Activated naive CD8-positive, alpha-beta T cell treated with anti-CD3 and anti-CD28 coated beads, Interleukin-2, amount 50 U/mL, for 24 hours (primary cell): ENCODE measurements at regions not wholly inside any gene's neighbourhood (a gene's known extent, or its start where the extent isn't known, plus 50 kb on each side); places are given as distances from the start of the nearest gene placed in this dataset.
"Not testable (repeated sequence)": the region's sequence is repeated elsewhere in the genome, so short reads cannot be mapped to it uniquely, and the experiment has no call there.

ENCODE experiments used
- ATAC-seq: fragments of 150-1000 bp; cut with Tn5 transposase; one replicate; pipeline ENCODE4 v1.10.0; 2021
- DNase-seq: peaks from one replicate; pipeline ENCODE4 v3.0.0; 2021
- H3K27ac Mint-ChIP-seq: one replicate; pipeline ENCODE4 v1.8.0; 2021; ENCODE audit warnings: mild to moderate bottlenecking, mixed read lengths
- H3K27me3 Mint-ChIP-seq: one replicate; pipeline ENCODE4 v1.8.0; 2021; ENCODE audit warnings: mixed read lengths
- H3K36me3 Mint-ChIP-seq: one replicate; pipeline ENCODE4 v1.8.0; 2021; ENCODE audit warnings: low read depth, mixed read lengths
- H3K4me1 Mint-ChIP-seq: one replicate; pipeline ENCODE4 v1.8.0; 2021; ENCODE audit warnings: mixed read lengths
- H3K4me3 Mint-ChIP-seq: one replicate; pipeline ENCODE4 v1.8.0; 2021; ENCODE audit warnings: mild to moderate bottlenecking, moderate library complexity, mixed read lengths
- H3K9me3 Mint-ChIP-seq: one replicate; pipeline ENCODE4 v1.8.0; 2021; ENCODE audit warnings: mixed read lengths

DNA sequence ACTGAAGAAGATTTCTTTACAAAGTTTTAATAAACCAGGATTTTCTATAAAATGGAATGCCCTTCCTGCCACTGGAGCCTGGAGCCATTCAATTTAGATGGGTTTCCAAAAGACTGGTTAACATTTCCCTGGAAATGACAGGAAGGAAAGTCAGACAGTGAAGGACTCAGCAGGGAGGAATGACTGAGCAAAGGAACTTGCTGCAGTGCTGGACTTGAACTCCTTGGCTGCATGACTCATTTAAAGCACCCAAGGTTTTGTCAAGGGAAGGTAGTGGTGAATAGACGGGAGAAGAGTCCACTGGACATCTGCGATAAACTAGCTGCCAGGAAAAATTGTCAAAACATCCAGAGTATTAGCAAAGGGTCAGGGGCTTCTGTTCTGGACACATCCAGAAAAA, 163.8 kb upstream of the SLC28A3 start:
- no peak for ATAC-seq
- Mint-ChIP-seq H3K36me3 (no peaks in the 10 kb centered on the region), H3K4me3 (no peak overlapping the region), H3K9me3 (peaks cover 3% of the 10 kb centered on the region), H3K27ac (no peak overlapping the region), H3K4me1 (no peaks in the 10 kb centered on the region), H3K27me3 (no peaks in the 10 kb centered on the region)
- no peak for DNase-seq

DNA sequence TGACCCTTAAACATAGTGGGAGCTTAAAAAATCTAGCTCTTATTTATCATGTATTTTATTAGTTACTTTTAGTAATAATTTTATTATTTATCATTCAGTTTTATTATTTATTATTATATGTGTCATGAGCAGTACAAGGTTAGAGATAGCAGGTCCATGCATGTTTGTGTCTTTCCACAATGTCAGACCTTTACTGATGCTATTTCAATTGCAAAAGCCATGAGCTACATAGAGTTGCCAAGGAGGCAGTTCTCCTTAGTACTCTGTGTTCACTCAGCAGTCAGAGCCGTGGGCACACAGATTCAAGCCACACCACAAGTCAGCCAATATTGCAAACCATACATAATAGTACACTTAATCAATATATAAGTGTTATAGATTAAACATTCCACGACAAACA, 157.9 kb upstream of the NTRK2 start:
- no peak for ATAC-seq
- H3K9me3 Mint-ChIP-seq, result peaks cover 6% of the 10 kb centered on the region
- H3K27me3 Mint-ChIP-seq, result peaks cover 2% of the 10 kb centered on the region
- no peak overlapping the region for H3K27ac Mint-ChIP-seq
- no peak overlapping the region for H3K4me3 Mint-ChIP-seq
- no peak for DNase-seq
- H3K36me3 Mint-ChIP-seq, result no peaks in the 10 kb centered on the region
- no peaks in the 10 kb centered on the region for H3K4me1 Mint-ChIP-seq

- ATAC-seq, result no peak
- Mint-ChIP-seq H3K9me3 (peaks cover 6% of the 10 kb centered on the region), H3K27ac (no peak overlapping the region), H3K4me1 (no peaks in the 10 kb centered on the region), H3K4me3 (no peak overlapping the region), H3K27me3 (peaks cover 2% of the 10 kb centered on the region), H3K36me3 (no peaks in the 10 kb centered on the region)
- no peak for DNase-seq
These were observed 157.0 kb upstream of the NTRK2 start for GRCh38 chr9:84512493-84512892.

DNA sequence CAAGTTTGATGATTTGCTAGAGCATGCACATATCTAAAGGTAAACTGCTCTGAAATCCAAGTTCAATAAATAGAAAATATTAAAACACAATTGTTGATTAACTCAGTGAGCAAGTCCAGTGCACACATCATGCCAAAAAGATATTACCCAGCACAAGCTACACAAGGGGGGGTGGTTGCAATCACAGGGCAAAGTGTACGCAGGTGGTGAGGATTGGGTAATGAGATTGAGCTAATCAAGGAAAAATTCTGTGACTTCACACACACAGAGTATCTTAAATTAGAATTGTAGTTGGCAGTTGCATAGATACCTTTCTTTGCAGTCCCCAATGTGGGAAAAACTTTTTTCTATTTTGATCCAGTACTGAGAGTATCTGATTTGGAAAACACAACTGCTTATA, 156.1 kb upstream of the NTRK2 start:
- Mint-ChIP-seq H3K4me3 (no peak overlapping the region), H3K27ac (no peak overlapping the region), H3K9me3 (peaks cover 6% of the 10 kb centered on the region), H3K27me3 (peaks cover 2% of the 10 kb centered on the region), H3K36me3 (no peaks in the 10 kb centered on the region), H3K4me1 (no peaks in the 10 kb centered on the region)
- no peak for DNase-seq
- no peak for ATAC-seq

- Mint-ChIP-seq H3K36me3 (no peaks in the 10 kb centered on the region), H3K4me3 (no peak overlapping the region), H3K4me1 (no peaks in the 10 kb centered on the region), H3K9me3 (peaks cover 6% of the 10 kb centered on the region), H3K27me3 (peaks cover 2% of the 10 kb centered on the region), H3K27ac (no peak overlapping the region)
- ATAC-seq (no peak), DNase-seq (no peak)
These were observed 155.6 kb upstream of the NTRK2 start for GRCh38 chr9:84513979-84514378.

DNA sequence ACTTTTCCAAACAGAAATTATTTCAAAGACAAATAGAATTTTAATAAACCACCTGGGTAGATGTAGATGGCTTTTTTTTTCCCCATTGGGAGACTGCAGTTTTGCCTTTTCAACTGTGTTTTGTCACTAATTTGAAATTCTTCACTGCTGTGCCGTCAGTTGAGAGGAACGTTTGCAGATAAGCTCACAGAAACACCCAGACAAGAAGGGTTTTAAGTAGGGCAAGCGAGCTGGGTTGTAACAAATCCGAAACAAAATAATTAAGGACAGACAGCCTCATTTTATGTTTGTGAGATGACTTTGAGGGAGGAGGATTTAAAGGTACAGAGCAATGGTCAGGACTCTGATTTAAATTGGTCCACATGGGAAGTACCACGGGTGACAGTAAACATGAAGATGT, 155.1 kb upstream of the NTRK2 start:
- DNase-seq (no peak), ATAC-seq (no peak)
- peaks cover 2% of the 10 kb centered on the region for H3K27me3 Mint-ChIP-seq
- H3K4me3 Mint-ChIP-seq, result no peak overlapping the region
- no peak overlapping the region for H3K27ac Mint-ChIP-seq
- H3K9me3 Mint-ChIP-seq, result peaks cover 8% of the 10 kb centered on the region
- no peaks in the 10 kb centered on the region for H3K36me3 Mint-ChIP-seq
- no peaks in the 10 kb centered on the region for H3K4me1 Mint-ChIP-seq

GRCh38 chr9:84517026-84517425, 152.5 kb upstream of the NTRK2 start:
- Mint-ChIP-seq H3K27me3 (peaks cover 4% of the 10 kb centered on the region), H3K27ac (no peak overlapping the region), H3K9me3 (peaks cover 10% of the 10 kb centered on the region), H3K36me3 (no peaks in the 10 kb centered on the region), H3K4me3 (no peak overlapping the region), H3K4me1 (no peaks in the 10 kb centered on the region)
- ATAC-seq (no peak), DNase-seq (no peak)

GRCh38 chr9:84519413-84519812, 150.1 kb upstream of the NTRK2 start:
- no peak overlapping the region for H3K4me3 Mint-ChIP-seq
- peaks cover 2% of the 10 kb centered on the region for H3K27me3 Mint-ChIP-seq
- H3K36me3 Mint-ChIP-seq, result no peaks in the 10 kb centered on the region
- DNase-seq (no peak), ATAC-seq (no peak)
- H3K4me1 Mint-ChIP-seq, result no peaks in the 10 kb centered on the region
- H3K27ac Mint-ChIP-seq, result no peak overlapping the region
- H3K9me3 Mint-ChIP-seq, result peaks cover 7% of the 10 kb centered on the region

DNA sequence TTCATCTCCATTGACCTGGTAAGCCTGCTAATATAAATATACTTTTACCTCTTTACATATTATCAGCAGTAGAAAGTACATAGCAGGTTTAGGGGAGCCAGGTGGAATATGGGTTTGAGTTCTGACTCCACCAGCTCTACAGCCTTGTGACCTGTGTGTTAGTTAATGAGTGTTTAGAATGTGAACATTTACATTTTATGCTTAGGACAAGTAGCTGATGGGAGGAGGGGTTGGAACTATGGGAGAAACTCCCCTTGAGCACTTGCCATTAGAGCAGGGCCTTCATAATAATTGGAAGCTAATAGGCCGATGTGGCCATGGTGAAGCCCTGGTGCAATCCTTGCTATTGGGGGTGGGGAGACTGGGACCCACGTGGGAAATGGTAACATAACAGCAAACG, 148.3 kb upstream of the NTRK2 start:
- H3K4me3 Mint-ChIP-seq, result no peak overlapping the region
- no peak overlapping the region for H3K27ac Mint-ChIP-seq
- H3K9me3 Mint-ChIP-seq, result peaks cover 7% of the 10 kb centered on the region
- peaks cover 2% of the 10 kb centered on the region for H3K27me3 Mint-ChIP-seq
- H3K36me3 Mint-ChIP-seq, result peaks cover 2% of the 10 kb centered on the region
- no peaks in the 10 kb centered on the region for H3K4me1 Mint-ChIP-seq
- no peak for DNase-seq
- ATAC-seq, result no peak

GRCh38 chr9:84526211-84526610, 143.3 kb upstream of the NTRK2 start:
- not testable (repeated sequence) for H3K27me3 Mint-ChIP-seq, DNase-seq, H3K4me3 Mint-ChIP-seq, H3K27ac Mint-ChIP-seq, H3K4me1 Mint-ChIP-seq, H3K36me3 Mint-ChIP-seq, ATAC-seq
- H3K9me3 Mint-ChIP-seq, result peaks cover 15% of the 10 kb centered on the region

- peaks cover 15% of the 10 kb centered on the region for H3K9me3 Mint-ChIP-seq
- H3K36me3 Mint-ChIP-seq, H3K4me1 Mint-ChIP-seq, H3K4me3 Mint-ChIP-seq, ATAC-seq, H3K27me3 Mint-ChIP-seq, DNase-seq, H3K27ac Mint-ChIP-seq: not testable (repeated sequence)
These were observed 142.3 kb upstream of the NTRK2 start for GRCh38 chr9:84527060-84527720.

- H3K27ac Mint-ChIP-seq, DNase-seq, ATAC-seq, H3K4me1 Mint-ChIP-seq, H3K36me3 Mint-ChIP-seq, H3K4me3 Mint-ChIP-seq, H3K27me3 Mint-ChIP-seq: not testable (repeated sequence)
- H3K9me3 Mint-ChIP-seq, result peaks cover 20% of the 10 kb centered on the region
These were observed 133.6 kb upstream of the NTRK2 start for GRCh38 chr9:84535973-84536372.

DNA sequence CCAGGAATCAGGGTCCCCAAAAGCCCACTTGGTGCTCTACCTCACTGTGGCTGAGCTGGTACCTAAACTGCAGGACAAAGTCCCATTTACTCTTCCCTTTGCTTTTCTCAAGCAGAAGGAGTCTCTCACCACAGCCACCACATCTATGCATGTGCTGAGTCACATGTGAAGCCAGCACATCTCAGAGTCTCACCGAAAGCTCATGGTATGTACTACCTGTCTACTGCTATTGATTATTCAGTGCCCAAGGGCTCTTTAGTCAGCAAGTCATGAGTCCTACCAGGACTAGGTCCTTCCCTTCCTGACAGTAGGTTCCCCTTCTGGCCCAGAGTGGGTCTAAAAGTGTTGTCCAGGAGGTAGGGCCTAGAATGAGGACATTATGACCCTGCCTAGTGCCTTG, 130.7 kb upstream of the NTRK2 start:
- no peak for ATAC-seq
- H3K4me1 Mint-ChIP-seq, result no peaks in the 10 kb centered on the region
- H3K9me3 Mint-ChIP-seq, result peaks cover 15% of the 10 kb centered on the region
- no peaks in the 10 kb centered on the region for H3K36me3 Mint-ChIP-seq
- no peaks in the 10 kb centered on the region for H3K27me3 Mint-ChIP-seq
- H3K27ac Mint-ChIP-seq, result no peak overlapping the region
- no peak overlapping the region for H3K4me3 Mint-ChIP-seq
- no peak for DNase-seq

DNA sequence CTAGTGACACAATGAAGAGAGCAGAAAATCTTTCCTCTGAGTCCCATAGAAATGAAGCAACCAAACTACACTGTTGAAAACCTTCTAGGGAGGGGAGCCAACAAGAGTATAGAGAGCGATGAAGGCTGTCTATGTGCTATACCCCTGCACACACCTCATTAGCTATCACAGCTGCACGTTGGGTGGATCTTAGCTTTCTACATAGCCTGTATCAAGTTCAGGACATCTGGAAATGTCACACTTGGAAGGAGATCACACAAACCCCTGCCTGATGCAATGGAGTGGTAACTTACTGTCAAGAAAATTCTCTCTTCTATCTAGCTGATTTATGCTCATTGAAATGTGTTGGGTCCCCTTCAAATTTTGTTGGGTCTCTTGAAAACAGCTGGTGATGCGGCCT, 127.0 kb upstream of the NTRK2 start:
- no peak overlapping the region for H3K27ac Mint-ChIP-seq
- no peaks in the 10 kb centered on the region for H3K27me3 Mint-ChIP-seq
- H3K9me3 Mint-ChIP-seq, result peaks cover 8% of the 10 kb centered on the region
- no peak overlapping the region for H3K4me3 Mint-ChIP-seq
- no peak for DNase-seq
- H3K36me3 Mint-ChIP-seq, result no peaks in the 10 kb centered on the region
- no peaks in the 10 kb centered on the region for H3K4me1 Mint-ChIP-seq
- no peak for ATAC-seq

GRCh38 chr9:84554069-84554664, 115.4 kb upstream of the NTRK2 start:
- Mint-ChIP-seq H3K9me3 (peaks cover 12% of the 10 kb centered on the region), H3K4me3 (no peak overlapping the region), H3K36me3 (no peaks in the 10 kb centered on the region), H3K27ac (no peak overlapping the region), H3K27me3 (no peaks in the 10 kb centered on the region), H3K4me1 (no peaks in the 10 kb centered on the region)
- DNase-seq (no peak), ATAC-seq (no peak)

GRCh38 chr9:84556556-84556955, 113.0 kb upstream of the NTRK2 start:
- Mint-ChIP-seq H3K27ac (no peak overlapping the region), H3K9me3 (peaks cover 8% of the 10 kb centered on the region), H3K4me1 (no peaks in the 10 kb centered on the region), H3K4me3 (no peak overlapping the region), H3K27me3 (no peaks in the 10 kb centered on the region), H3K36me3 (no peaks in the 10 kb centered on the region)
- DNase-seq (no peak), ATAC-seq (no peak)
